H1 (cell line): ENCODE measurements at regions not wholly inside any gene's neighbourhood (a gene's known extent, or its start where the extent isn't known, plus 50 kb on each side); places are given as distances from the start of the nearest gene placed in this dataset.

Source experiments
- CTCF ChIA-PET: fragments of 300-600 bp; sonication (Branson Sonifier 250); formaldehyde crosslinking; loops from one replicate; lab custom pipeline; 2021; ENCODE audit not compliant: partially characterized antibody; lab: Charles Lee
- POLR2A ChIA-PET: fragments of 300-600 bp; sonication (Branson Sonifier 250); formaldehyde crosslinking; loops from one replicate; lab custom pipeline; 2021; ENCODE audit warnings: inconsistent platforms; ENCODE audit not compliant: partially characterized antibody; lab: Charles Lee
- DNase-seq, 2 experiments: peaks; one replicate each; pipeline versions ENCODE4 v3.0.0 to v3.0.0-alpha.2; 2010 to 2022; ENCODE audit warnings: low spot score in 2 of 2, low read depth in 1 of 2, mixed read lengths in 1 of 2
- FAIRE-seq: peaks from 2 replicates; lab custom pipeline; 2011; peaks lifted over from hg19 to GRCh38; lab: Jason Lieb, UNC
- H2AFZ ChIP-seq: 2 replicates; pipeline ENCODE4 v1.8.1; 2012; ENCODE audit warnings: low read length, inconsistent platforms
- H2AK5ac ChIP-seq: 2 replicates; pipeline ENCODE4 v1.6.1; 2013; ENCODE audit warnings: low read depth, low read length
- H2BK120ac ChIP-seq: replicated peaks from 2 replicates; pipeline ENCODE3; 2013; ENCODE audit warnings: low read depth, low read length, inconsistent platforms
- H2BK12ac ChIP-seq: 2 replicates; pipeline ENCODE4 v1.6.1; 2013; ENCODE audit warnings: low read depth, low read length
- H2BK15ac ChIP-seq: 2 replicates; pipeline ENCODE4 v1.6.1; 2013; ENCODE audit warnings: low read length
- H2BK20ac ChIP-seq: 2 replicates; pipeline ENCODE4 v1.6.1; 2013; ENCODE audit warnings: low read length
- H2BK5ac ChIP-seq: 2 replicates; pipeline ENCODE4 v1.6.1; 2013; ENCODE audit warnings: low read depth, low read length
- H3K14ac ChIP-seq: 2 replicates; pipeline ENCODE4 v1.6.1; 2013; ENCODE audit warnings: inconsistent platforms; ENCODE audit not compliant: insufficient read length
- H3K18ac ChIP-seq: 2 replicates; pipeline ENCODE4 v1.6.1; 2013; ENCODE audit warnings: low read length; ENCODE audit errors: extremely low read depth
- H3K23ac ChIP-seq: 2 replicates; pipeline ENCODE4 v1.6.1; 2013; ENCODE audit warnings: inconsistent platforms; ENCODE audit not compliant: insufficient read length
- H3K23me2 ChIP-seq: 2 replicates; pipeline ENCODE4 v1.6.1; 2013; ENCODE audit warnings: low read depth, low read length
- H3K27ac ChIP-seq: 2 replicates; pipeline ENCODE4 v1.6.1; 2011; ENCODE audit warnings: low read depth, low read length, inconsistent platforms
- H3K27me3 ChIP-seq, 4 experiments: replicated peaks in 1 of 4; 1 replicate in 1 of 4; 2 replicates in 3 of 4; pipeline versions ENCODE4 v1.6.1 to v1.8.1; 2011 to 2013; ENCODE audit warnings: low read length in 3 of 4, mild to moderate bottlenecking in 3 of 4, inconsistent platforms in 2 of 4, mixed read lengths in 2 of 4, moderate library complexity in 1 of 4; ENCODE audit not compliant: control insufficient read depth in 3 of 4, insufficient read depth in 3 of 4; ENCODE audit errors: extremely low read depth in 1 of 4
- H3K36me3 ChIP-seq, 4 experiments: 2 replicates each; pipeline versions ENCODE4 v1.6.1 to v1.8.1; 2011 to 2013; ENCODE audit warnings: mild to moderate bottlenecking in 4 of 4, low read length in 3 of 4, moderate library complexity in 2 of 4, control low read depth in 1 of 4, inconsistent platforms in 1 of 4; ENCODE audit not compliant: insufficient read depth in 4 of 4, control insufficient read depth in 2 of 4
- H3K4ac ChIP-seq: replicated peaks from 2 replicates; pipeline ENCODE3; 2013; ENCODE audit warnings: low read length, low read depth, mixed read lengths, inconsistent platforms; ENCODE audit not compliant: insufficient read length
- H3K4me1 ChIP-seq, 4 experiments: replicated peaks in 1 of 4; 1 replicate in 1 of 4; 2 replicates in 3 of 4; pipeline versions ENCODE4 v1.6.1 to v1.8.1; 2011 to 2013; ENCODE audit warnings: low read length in 3 of 4, inconsistent platforms in 2 of 4, mixed read lengths in 1 of 4; ENCODE audit not compliant: insufficient read depth in 4 of 4, control insufficient read depth in 3 of 4
- H3K4me2 ChIP-seq, 2 experiments: 2 replicates each; pipeline versions ENCODE4 v1.6.1 to v1.8.1; 2011 to 2013; ENCODE audit warnings: low read depth in 2 of 2, low read length in 2 of 2, control low read depth in 1 of 2, inconsistent platforms in 1 of 2, mild to moderate bottlenecking in 1 of 2; ENCODE audit not compliant: insufficient read depth in 1 of 2
- H3K4me3 ChIP-seq, 4 experiments: fragments of 200-600, 300-600 bp in 1 of 4; sonication (generic), shearing (Covaris generic), sonication (Bioruptor Twin) in 1 of 4; 2 replicates each; pipeline versions ENCODE4 v1.5.1 to v1.8.1; 2011 to 2016; ENCODE audit warnings: low read length in 4 of 4, low read depth in 3 of 4, control low read depth in 2 of 4, inconsistent platforms in 2 of 4, mild to moderate bottlenecking in 2 of 4, mixed read lengths in 1 of 4, moderate library complexity in 1 of 4; ENCODE audit not compliant: insufficient read depth in 2 of 4; ENCODE audit errors: extremely low read depth in 1 of 4
- H3K56ac ChIP-seq: replicated peaks from 2 replicates; pipeline ENCODE3; 2013; ENCODE audit warnings: low read depth, mild to moderate bottlenecking, mixed read lengths, low read length, inconsistent platforms; ENCODE audit not compliant: insufficient read length
- H3K79me1 ChIP-seq: 2 replicates; pipeline ENCODE4 v1.6.1; 2013; ENCODE audit warnings: low read depth, low read length, control low read depth
- H3K79me2 ChIP-seq, 2 experiments: 2 replicates each; pipeline versions ENCODE4 v1.6.1 to v1.8.1; 2012 to 2013; ENCODE audit warnings: low read length in 2 of 2, mild to moderate bottlenecking in 2 of 2, inconsistent platforms in 1 of 2; ENCODE audit not compliant: insufficient read depth in 2 of 2, control insufficient read depth in 1 of 2
- H3K9ac ChIP-seq, 4 experiments: replicated peaks in 1 of 4; 1 replicate in 1 of 4; 2 replicates in 3 of 4; pipeline versions ENCODE4 v1.6.1 to v1.8.1; 2011 to 2013; ENCODE audit warnings: low read depth in 3 of 4, low read length in 3 of 4, control low read depth in 2 of 4, mild to moderate bottlenecking in 2 of 4, moderate library complexity in 2 of 4, inconsistent platforms in 1 of 4; ENCODE audit errors: extremely low read depth in 1 of 4
- H3K9me3 ChIP-seq, 2 experiments: 2 replicates each; pipeline versions ENCODE4 v1.6.1 to v1.8.1; 2012 to 2013; ENCODE audit warnings: mild to moderate bottlenecking in 2 of 2, moderate library complexity in 2 of 2, control low read depth in 1 of 2, inconsistent platforms in 1 of 2, low read depth in 1 of 2, low read length in 1 of 2, mixed read lengths in 1 of 2; ENCODE audit not compliant: insufficient read depth in 2 of 2
- H4K20me1 ChIP-seq, 2 experiments: replicated peaks in 1 of 2; 2 replicates each; pipeline versions ENCODE3 to v1.8.1; 2011 to 2013; ENCODE audit warnings: inconsistent platforms in 2 of 2, low read length in 2 of 2, mild to moderate bottlenecking in 1 of 2; ENCODE audit not compliant: insufficient read depth in 2 of 2, control insufficient read depth in 1 of 2
- H4K5ac ChIP-seq: 2 replicates; pipeline ENCODE4 v1.6.1; 2013; ENCODE audit warnings: low read length, low read depth, mixed read lengths, inconsistent platforms; ENCODE audit not compliant: insufficient read length
- H4K8ac ChIP-seq: 2 replicates; pipeline ENCODE4 v1.8.0; 2013; ENCODE audit warnings: mild to moderate bottlenecking, moderate library complexity, low read length, inconsistent platforms; ENCODE audit not compliant: insufficient read depth; ENCODE audit errors: extremely low read depth
- H4K91ac ChIP-seq: replicated peaks from 2 replicates; pipeline ENCODE3; 2013; ENCODE audit warnings: low read length, mixed read lengths, inconsistent platforms; ENCODE audit not compliant: insufficient read length
- CHD1 ChIP-seq: IDR thresholded peaks from 2 replicates; pipeline ENCODE4 v1.6.1; 2012; ENCODE audit warnings: low read depth, low read length, improper control_type of control experiment
- WGBS, 2 experiments: shearing (Covaris generic) in 1 of 2; methylation state at CpG; one replicate each; pipeline versions ENCODE4 v1.1.6 to v1.1.7; 2013 to 2015; ENCODE audit warnings: low lambda C conversion rate in 2 of 2, mixed read lengths in 2 of 2, inconsistent platforms in 1 of 2, low coverage in 1 of 2, missing lambda C conversion rate in 1 of 2; ENCODE audit not compliant: insufficient replicate concordance in 2 of 2, insufficient coverage in 1 of 2, insufficient read length in 1 of 2; ENCODE audit errors: extremely low coverage in 1 of 2, missing lambda C conversion rate in 1 of 2; 5-methylcytosine and 5-hydroxymethylcytosine counted together

- Histone ChIP-seq H3K9ac (no peak overlapping the region), H2BK12ac (no peak overlapping the region), H2BK15ac (no peak overlapping the region), H3K14ac (no peak overlapping the region), H4K91ac (no peak overlapping the region), H3K23me2 (no peaks in the 10 kb centered on the region; the same call in 1 of the 2 replicates), H3K18ac (no peak overlapping the region), H4K8ac (no peak overlapping the region), H3K36me3 (no peaks in the 10 kb centered on the region), H2BK20ac (no peak overlapping the region), H2BK120ac (no peak overlapping the region), H3K4ac (no peak overlapping the region), H3K56ac (no peak overlapping the region), H2AFZ (no peak overlapping the region), H3K27ac (no peak overlapping the region), H4K20me1 (no peaks in the 10 kb centered on the region), H3K4me3 (no peak overlapping the region), H3K23ac (no peak overlapping the region), H3K79me2 (no peaks in the 10 kb centered on the region), H4K5ac (no peak overlapping the region), H2AK5ac (no peak overlapping the region), H3K27me3 (no peaks in the 10 kb centered on the region), H3K4me1 (peaks cover 0 to 2% (median 0%) of the 10 kb centered on the region in 4 experiments; a peak in 2 of 7 replicates), H2BK5ac (no peak overlapping the region), H3K79me1 (no peaks in the 10 kb centered on the region), H3K4me2 (no peak overlapping the region), H3K9me3 (peaks cover 7 to 8% of the 10 kb centered on the region in 2 experiments; a peak in 2 of 4 replicates)
- CTCF ChIA-PET = no interaction called here
- no peak for TF ChIP-seq CHD1
- WGBS, 2 experiments = 89% methylated on average over 1 of the region's 1 CpG; no CpG with 5 or more reads in 1 of the 2 experiments
- FAIRE-seq (no peak), DNase-seq (no peak)
- POLR2A ChIA-PET = no interaction called here
Measured at GRCh38 chr9:119905724-119906123, 536.5 kb upstream of the BRINP1 start.
